Karpas-422 (cell line): ENCODE measurements at regions not wholly inside any gene's neighbourhood (a gene's known extent, or its start where the extent isn't known, plus 50 kb on each side); places are given as distances from the start of the nearest gene placed in this dataset.

Source experiments
- DNase-seq: peaks from one replicate; pipeline ENCODE4 v3.0.0-alpha.2; 2015
- H2AFZ ChIP-seq: fragments of 200-600 bp; sonication (generic); 2 replicates; pipeline ENCODE4 v1.6.1; 2014; ENCODE audit warnings: antibody characterized with exemption, low read length, mixed read lengths
- H3K27ac ChIP-seq: fragments of 200-600 bp; sonication (generic); 2 replicates; pipeline ENCODE4 v1.5.1; 2014; ENCODE audit warnings: mild to moderate bottlenecking, low read length, moderate library complexity
- H3K27me3 ChIP-seq: fragments of 200-600 bp; sonication (generic); 2 replicates; pipeline ENCODE4 v1.6.1; 2014; ENCODE audit warnings: low read length, mixed read lengths
- H3K36me3 ChIP-seq: fragments of 200-600 bp; sonication (generic); 2 replicates; pipeline ENCODE4 v1.6.1; 2014; ENCODE audit warnings: low read length, mixed read lengths; ENCODE audit not compliant: insufficient read depth
- H3K4me1 ChIP-seq: fragments of 200-600 bp; sonication (generic); 2 replicates; pipeline ENCODE4 v1.6.1; 2014; ENCODE audit warnings: mild to moderate bottlenecking, low read length, mixed read lengths
- H3K4me2 ChIP-seq: fragments of 200-600 bp; sonication (generic); 2 replicates; pipeline ENCODE4 v1.6.1; 2014; ENCODE audit warnings: low read length, low read depth, mild to moderate bottlenecking; ENCODE audit not compliant: poor library complexity, severe bottlenecking
- H3K4me3 ChIP-seq: fragments of 200-600 bp; sonication (generic); 2 replicates; pipeline ENCODE4 v1.5.1; 2014; ENCODE audit warnings: mild to moderate bottlenecking, antibody characterized with exemption, low read length, mixed read lengths
- H3K79me2 ChIP-seq: fragments of 200-600 bp; sonication (generic); 2 replicates; pipeline ENCODE4 v1.6.1; 2014; ENCODE audit warnings: mild to moderate bottlenecking, low read length, mixed read lengths
- H3K9ac ChIP-seq: fragments of 200-600 bp; sonication (generic); 2 replicates; pipeline ENCODE4 v1.6.0; 2014; ENCODE audit warnings: low read length
- H3K9me2 ChIP-seq: fragments of 200-600 bp; sonication (generic), shearing (Covaris generic); replicated peaks from 2 replicates; pipeline ENCODE4 v1.6.0; 2014; ENCODE audit warnings: mild to moderate bottlenecking, low read length, moderate library complexity; ENCODE audit not compliant: insufficient read depth
- H3K9me3 ChIP-seq: fragments of 300-700, 200-600 bp; sonication (generic); 2 replicates; pipeline ENCODE4 v1.6.1; 2014; ENCODE audit warnings: low read length, mixed read lengths
- H4K20me1 ChIP-seq: fragments of 200-600 bp; sonication (generic); 2 replicates; pipeline ENCODE4 v1.6.1; 2014; ENCODE audit warnings: mild to moderate bottlenecking, antibody characterized with exemption, low read length, low read depth; ENCODE audit not compliant: insufficient read depth

DNA sequence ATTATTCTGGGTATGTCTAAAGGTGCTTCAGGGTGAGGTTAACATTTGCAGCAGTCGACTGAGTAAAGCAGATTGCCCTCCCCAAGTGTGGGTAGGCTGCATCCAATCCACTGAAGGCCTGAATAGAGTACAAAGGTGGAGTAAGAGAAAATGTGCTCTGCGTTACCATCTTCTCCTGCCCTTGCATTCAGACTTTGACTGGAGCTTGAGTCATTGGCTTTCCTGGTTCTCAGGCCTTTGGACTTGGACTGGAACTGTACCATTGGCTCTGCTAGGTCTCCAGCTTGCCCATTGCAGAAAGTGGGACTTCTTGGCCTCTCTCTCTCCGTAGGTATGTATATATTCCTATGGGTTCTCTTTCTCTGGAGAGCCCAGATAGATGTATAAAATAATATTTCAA lies 120.9 kb upstream of the CNTLN start:
- no peaks in the 10 kb centered on the region for H3K27me3 ChIP-seq
- H3K9me2 ChIP-seq = no peaks in the 10 kb centered on the region
- DNase-seq = no peak
- no peak overlapping the region for H3K4me3 ChIP-seq
- no peaks in the 10 kb centered on the region for H3K36me3 ChIP-seq
- no peaks in the 10 kb centered on the region for H3K4me1 ChIP-seq
- H3K27ac ChIP-seq = no peak overlapping the region
- no peaks in the 10 kb centered on the region for H4K20me1 ChIP-seq
- H3K9ac ChIP-seq = no peak overlapping the region
- no peaks in the 10 kb centered on the region for H3K9me3 ChIP-seq
- no peak overlapping the region for H3K4me2 ChIP-seq
- H2AFZ ChIP-seq = no peak overlapping the region
- no peaks in the 10 kb centered on the region for H3K79me2 ChIP-seq

DNA sequence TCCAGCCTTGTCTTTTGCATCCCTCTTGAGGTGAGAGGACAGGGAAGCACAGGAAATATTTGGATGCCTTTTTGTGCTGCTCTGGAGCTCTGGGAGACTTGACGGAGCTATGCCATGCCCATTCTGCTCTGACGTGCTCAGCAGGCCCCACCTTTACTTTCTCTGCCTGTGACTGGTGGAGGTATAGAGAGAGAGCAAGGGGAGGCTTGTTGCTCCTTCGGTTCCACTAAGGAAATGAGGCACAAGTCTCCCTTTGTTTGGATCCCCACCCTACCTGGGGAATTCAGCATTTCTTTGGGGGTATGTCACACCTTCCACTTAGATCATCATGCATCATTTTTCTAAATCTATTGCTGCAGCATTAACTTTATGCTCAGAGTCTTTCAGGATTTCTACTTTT lies 121.8 kb upstream of the CNTLN start:
- Histone ChIP-seq H2AFZ (no peak overlapping the region), H3K9me2 (no peaks in the 10 kb centered on the region), H3K36me3 (no peaks in the 10 kb centered on the region), H3K27me3 (no peaks in the 10 kb centered on the region), H3K9me3 (no peaks in the 10 kb centered on the region), H3K27ac (no peak overlapping the region), H4K20me1 (no peaks in the 10 kb centered on the region), H3K9ac (no peak overlapping the region), H3K79me2 (no peaks in the 10 kb centered on the region), H3K4me3 (no peak overlapping the region), H3K4me1 (no peaks in the 10 kb centered on the region), H3K4me2 (no peak overlapping the region)
- no peak for DNase-seq

DNA sequence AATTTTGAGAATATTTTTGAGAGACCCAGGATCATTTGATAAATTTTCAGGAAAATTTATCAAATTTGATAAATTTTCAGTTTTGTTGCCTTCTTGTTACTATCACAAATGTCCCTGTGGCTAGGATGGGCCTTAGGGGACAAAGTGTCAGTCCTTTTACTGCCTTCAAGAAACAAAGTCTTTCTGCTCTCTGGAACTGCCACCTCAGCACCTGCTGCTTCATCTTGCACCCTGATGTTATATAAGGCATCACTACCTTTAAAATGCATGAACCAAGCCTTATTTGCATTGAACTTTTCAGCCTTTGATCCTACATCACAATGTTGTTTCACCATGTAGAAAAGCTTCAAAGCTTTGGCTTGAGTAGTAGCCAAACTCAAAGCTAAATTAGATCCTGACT lies 123.0 kb upstream of the CNTLN start:
- Histone ChIP-seq H3K79me2 (no peaks in the 10 kb centered on the region), H3K4me3 (no peak overlapping the region), H3K4me2 (no peak overlapping the region), H3K36me3 (no peaks in the 10 kb centered on the region), H3K9me3 (no peaks in the 10 kb centered on the region), H3K9me2 (no peaks in the 10 kb centered on the region), H3K4me1 (no peaks in the 10 kb centered on the region), H3K27me3 (no peaks in the 10 kb centered on the region), H2AFZ (no peak overlapping the region), H3K27ac (no peak overlapping the region), H3K9ac (no peak overlapping the region), H4K20me1 (no peaks in the 10 kb centered on the region)
- no peak for DNase-seq

DNA sequence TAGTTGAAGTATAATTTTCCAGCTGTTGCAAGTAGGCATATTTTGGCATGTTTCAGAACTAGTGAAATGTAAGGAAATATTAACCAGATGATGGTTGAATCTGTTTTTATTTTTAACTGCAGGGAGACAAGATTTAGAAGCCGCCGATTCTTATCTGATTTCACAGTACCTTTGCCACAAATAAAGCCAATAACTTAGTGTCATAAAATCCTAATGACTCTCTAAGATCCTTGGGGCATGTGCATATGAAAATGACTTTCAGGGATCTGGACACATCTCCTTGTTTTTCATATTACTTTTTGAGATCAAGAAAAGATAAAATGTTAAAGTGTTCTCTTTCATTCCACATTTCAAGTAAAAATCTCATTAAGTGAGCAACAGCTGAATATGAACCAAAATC lies 125.8 kb upstream of the CNTLN start:
- Histone ChIP-seq H3K9me3 (no peaks in the 10 kb centered on the region), H3K9ac (no peak overlapping the region), H3K9me2 (no peaks in the 10 kb centered on the region), H3K27me3 (no peaks in the 10 kb centered on the region), H3K36me3 (no peaks in the 10 kb centered on the region), H3K4me2 (no peak overlapping the region), H4K20me1 (no peaks in the 10 kb centered on the region), H3K4me1 (no peaks in the 10 kb centered on the region), H2AFZ (no peak overlapping the region), H3K4me3 (no peak overlapping the region), H3K79me2 (no peaks in the 10 kb centered on the region), H3K27ac (no peak overlapping the region)
- no peak for DNase-seq

DNA sequence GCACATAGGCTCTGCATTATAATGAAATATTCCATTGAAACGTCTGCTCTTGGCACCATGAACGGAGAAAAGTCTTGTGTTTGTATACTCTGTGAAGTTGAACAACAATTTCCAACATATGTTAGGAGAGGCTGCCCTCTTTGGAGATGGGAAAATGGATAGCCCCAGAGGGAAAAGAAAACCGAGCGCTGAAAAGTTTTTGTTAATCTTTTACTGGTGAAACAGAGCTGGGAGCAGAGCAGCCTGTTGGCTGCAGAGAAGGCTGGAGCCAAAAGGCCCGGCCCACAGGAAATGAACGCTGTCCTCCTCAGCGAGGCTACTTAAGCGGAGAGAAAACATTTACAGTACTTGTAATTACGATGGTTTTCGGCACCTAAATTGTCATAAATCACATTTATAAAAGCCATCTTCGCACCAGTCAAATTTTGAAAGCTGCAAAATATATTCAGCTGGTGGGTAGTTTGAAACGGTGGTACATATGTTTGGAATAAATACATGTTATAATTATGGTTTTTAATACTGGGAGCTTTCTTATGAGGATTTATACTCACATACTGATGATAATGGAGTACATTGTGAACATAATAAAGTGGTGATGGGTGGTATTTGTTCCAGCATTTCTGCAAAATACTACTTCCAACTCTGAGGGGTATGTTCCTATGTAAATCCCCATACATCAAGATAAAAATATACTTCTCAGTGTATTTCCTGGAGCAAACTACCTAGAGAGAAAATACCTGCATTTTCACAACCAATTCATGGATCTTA lies 129.6 kb upstream of the CNTLN start:
- no peak overlapping the region for H3K27ac ChIP-seq
- H4K20me1 ChIP-seq = no peaks in the 10 kb centered on the region
- DNase-seq = no peak
- no peaks in the 10 kb centered on the region for H3K9me2 ChIP-seq
- no peaks in the 10 kb centered on the region for H3K4me1 ChIP-seq
- H3K9me3 ChIP-seq = no peaks in the 10 kb centered on the region
- H3K36me3 ChIP-seq = no peaks in the 10 kb centered on the region
- no peaks in the 10 kb centered on the region for H3K79me2 ChIP-seq
- no peak overlapping the region for H3K4me3 ChIP-seq
- H2AFZ ChIP-seq = no peak overlapping the region
- no peak overlapping the region for H3K4me2 ChIP-seq
- H3K9ac ChIP-seq = no peak overlapping the region
- no peaks in the 10 kb centered on the region for H3K27me3 ChIP-seq

DNA sequence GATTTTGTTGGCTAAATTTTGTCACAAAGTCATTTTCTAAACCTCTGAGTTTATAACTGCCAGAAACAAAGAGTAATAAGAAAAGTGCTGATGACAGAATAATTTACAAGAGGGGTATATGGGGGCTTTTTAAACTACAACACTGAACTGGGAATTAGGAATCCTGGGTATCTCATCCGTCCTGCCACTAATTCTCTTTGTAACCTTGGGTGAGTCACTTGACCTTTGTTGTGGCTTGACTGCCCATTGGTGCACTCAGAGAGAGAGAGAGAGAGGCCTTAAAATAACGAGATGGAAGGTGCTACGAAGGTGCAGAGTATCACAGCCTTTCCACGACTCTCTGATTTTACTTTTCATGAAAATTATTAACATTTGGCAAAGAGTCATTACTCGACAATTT lies 130.3 kb upstream of the CNTLN start:
- DNase-seq = no peak
- Histone ChIP-seq H3K9ac (no peak overlapping the region), H3K27ac (no peak overlapping the region), H3K4me1 (no peaks in the 10 kb centered on the region), H3K27me3 (no peaks in the 10 kb centered on the region), H3K4me3 (no peak overlapping the region), H3K9me3 (no peaks in the 10 kb centered on the region), H3K9me2 (no peaks in the 10 kb centered on the region), H3K4me2 (no peak overlapping the region), H4K20me1 (no peaks in the 10 kb centered on the region), H3K79me2 (no peaks in the 10 kb centered on the region), H3K36me3 (no peaks in the 10 kb centered on the region), H2AFZ (no peak overlapping the region)

DNA sequence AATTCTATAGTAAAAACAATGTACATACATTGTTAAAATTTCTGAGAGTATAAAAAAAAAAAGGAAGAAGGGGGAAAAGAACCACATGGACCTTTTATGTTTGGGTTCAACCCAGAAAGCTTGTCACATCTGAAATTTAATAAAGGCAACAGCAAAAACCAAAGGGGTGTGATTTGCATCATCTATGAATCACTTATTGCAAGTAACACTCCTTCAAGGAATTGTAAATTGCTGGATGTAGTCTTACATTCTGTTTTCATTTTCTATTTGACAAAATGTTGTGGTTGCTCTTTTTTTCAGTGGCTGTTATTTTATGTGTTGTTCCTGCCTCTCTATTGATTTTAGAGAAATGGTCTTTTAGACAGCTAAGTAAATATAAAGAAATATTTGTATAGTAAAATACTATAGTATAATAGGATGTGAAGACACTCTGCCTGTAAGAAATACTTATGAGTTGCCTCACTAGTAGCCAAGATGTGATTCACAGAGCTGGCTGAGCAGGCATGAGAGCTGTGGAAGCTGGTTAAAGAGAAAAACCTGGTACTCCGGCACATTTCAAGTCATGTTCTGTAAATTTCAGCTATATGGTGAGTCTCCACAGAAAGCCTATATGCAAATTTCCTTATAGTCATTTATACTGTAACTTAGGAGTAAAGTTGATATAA lies 131.1 kb upstream of the CNTLN start:
- H3K4me2 ChIP-seq = no peak overlapping the region
- H3K27me3 ChIP-seq = no peaks in the 10 kb centered on the region
- H3K79me2 ChIP-seq = no peaks in the 10 kb centered on the region
- no peak overlapping the region for H3K4me3 ChIP-seq
- no peaks in the 10 kb centered on the region for H3K4me1 ChIP-seq
- H4K20me1 ChIP-seq = no peaks in the 10 kb centered on the region
- no peak for DNase-seq
- no peak overlapping the region for H2AFZ ChIP-seq
- H3K9me3 ChIP-seq = no peaks in the 10 kb centered on the region
- no peak overlapping the region for H3K27ac ChIP-seq
- no peaks in the 10 kb centered on the region for H3K36me3 ChIP-seq
- no peak overlapping the region for H3K9ac ChIP-seq
- no peaks in the 10 kb centered on the region for H3K9me2 ChIP-seq

DNA sequence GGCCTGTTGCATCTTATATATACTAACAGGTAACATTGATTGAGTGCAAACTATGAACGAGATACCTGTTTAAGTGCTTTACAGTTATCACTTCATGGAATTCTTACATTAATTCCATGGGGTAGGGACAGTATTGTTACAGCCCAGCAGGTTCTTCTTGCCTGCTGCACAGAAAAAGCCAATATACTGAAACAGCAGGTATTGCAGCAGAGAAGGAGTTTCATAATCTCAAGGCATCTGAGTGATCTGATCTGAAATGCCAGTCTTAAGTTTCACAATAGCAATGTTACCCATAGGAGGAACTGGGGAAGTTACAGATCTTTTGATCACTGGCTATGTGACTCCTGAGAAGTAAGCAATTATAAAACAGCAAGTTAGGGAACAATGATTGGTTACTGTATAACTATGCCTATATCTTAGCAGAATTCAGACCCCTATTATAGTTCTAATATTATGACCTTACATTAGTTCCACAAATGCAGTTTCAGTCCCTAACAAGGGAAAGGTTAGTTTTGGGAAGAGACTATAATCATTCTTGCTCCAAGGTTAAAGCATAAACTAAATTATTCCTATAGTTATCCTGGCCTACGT lies 126.5 kb upstream of the BNC2 start:
- no peak overlapping the region for H3K4me3 ChIP-seq
- H3K79me2 ChIP-seq = no peaks in the 10 kb centered on the region
- H3K36me3 ChIP-seq = no peaks in the 10 kb centered on the region
- no peaks in the 10 kb centered on the region for H3K9me2 ChIP-seq
- no peak overlapping the region for H2AFZ ChIP-seq
- no peak overlapping the region for H3K27ac ChIP-seq
- no peak overlapping the region for H3K4me2 ChIP-seq
- H3K9ac ChIP-seq = no peak overlapping the region
- H4K20me1 ChIP-seq = no peaks in the 10 kb centered on the region
- no peaks in the 10 kb centered on the region for H3K4me1 ChIP-seq
- no peaks in the 10 kb centered on the region for H3K27me3 ChIP-seq
- no peak for DNase-seq
- H3K9me3 ChIP-seq = peaks cover 13% of the 10 kb centered on the region
